Kidney capillary endothelial cell (primary cell): ENCODE measurements at regions not wholly inside any gene's neighbourhood (a gene's known extent, or its start where the extent isn't known, plus 50 kb on each side); places are given as distances from the start of the nearest gene placed in this dataset.
A peak's percentile ranks its signal among the peaks of the same experiment; 100 is the strongest.

ENCODE experiments used
- DNase-seq: peaks from one replicate; pipeline ENCODE4 v3.0.0-alpha.2; 2018; ENCODE audit warnings: low spot score

DNA sequence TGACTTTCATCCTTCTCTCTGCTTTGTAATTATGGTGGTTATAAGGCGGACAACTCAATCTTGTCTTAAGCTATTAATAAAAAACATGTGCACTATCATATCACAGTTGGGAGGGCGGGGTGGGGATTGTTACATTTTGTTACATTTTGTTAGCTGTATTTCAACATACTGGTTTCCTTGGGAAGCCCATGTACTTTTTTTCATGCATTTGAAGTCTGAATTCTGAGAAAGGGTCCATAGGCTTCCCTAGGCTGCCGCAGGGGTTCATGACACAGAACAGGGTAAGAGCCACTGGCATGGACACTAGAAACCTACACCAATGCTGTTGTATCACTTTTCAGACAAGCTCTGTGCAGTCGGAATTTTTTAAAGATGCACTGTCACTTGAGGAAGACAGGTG is 178.8 kb downstream of the ETS2 start:
- DNase-seq, result no peak

DNA sequence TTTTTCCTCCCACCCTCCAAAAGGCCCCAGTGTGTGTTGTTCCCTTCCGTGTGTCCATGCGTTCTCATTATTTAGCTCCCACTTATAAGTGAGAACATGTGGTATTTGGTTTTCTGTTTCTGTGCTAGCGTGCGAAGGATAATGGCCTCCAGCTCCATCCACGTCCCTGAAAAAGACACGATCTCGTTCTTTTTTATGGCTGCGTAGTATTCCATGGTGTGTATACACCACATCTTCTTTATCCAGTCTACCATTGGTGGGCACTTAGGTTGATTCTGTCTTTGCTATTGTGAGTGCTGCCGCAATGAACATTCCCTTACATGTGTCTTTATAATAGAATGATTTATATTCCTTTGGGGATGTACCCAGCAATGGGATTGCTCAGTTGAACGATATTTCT is 177.8 kb downstream of the ETS2 start:
- DNase-seq, result no peak

DNA sequence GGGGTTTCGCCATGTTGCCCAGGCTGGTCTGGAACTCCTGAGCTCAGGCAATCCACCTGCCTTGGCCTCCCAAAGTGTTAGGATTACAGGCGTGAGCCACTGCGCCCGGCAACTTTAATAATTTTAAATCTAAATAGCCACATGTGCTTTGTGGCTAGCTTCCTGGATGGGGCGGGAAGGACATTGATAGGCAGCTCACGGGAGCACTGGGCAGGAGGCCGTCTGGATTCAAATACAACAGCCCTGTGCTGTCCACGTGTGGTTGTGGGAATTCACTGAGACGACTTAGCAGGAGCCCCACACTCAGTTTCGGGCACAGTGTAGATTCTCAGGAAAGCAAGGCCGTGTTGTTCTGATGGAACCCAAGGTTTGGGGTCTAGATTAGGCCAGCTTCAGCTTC is 177.1 kb downstream of the ETS2 start:
- no peak for DNase-seq

DNA sequence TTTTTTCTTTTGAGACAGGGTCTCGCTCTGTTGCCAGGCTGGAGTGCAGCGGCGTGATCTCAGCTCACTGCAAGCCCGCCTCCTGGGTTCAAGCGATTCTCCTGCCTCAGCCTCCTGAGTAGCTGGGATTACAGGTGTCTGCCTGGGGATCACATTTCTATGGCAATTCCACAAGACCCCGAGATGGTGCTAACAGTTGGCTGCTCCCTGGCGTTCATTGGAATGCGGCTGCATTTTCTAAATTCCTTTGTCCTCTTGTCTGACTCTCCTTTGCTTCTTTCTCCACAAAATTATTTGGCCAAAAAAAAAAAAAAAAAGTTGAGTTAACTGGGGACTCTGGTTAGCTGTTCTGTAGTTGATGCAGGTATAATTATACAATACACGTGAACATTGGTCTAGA is 176.4 kb downstream of the ETS2 start:
- no peak for DNase-seq

DNA sequence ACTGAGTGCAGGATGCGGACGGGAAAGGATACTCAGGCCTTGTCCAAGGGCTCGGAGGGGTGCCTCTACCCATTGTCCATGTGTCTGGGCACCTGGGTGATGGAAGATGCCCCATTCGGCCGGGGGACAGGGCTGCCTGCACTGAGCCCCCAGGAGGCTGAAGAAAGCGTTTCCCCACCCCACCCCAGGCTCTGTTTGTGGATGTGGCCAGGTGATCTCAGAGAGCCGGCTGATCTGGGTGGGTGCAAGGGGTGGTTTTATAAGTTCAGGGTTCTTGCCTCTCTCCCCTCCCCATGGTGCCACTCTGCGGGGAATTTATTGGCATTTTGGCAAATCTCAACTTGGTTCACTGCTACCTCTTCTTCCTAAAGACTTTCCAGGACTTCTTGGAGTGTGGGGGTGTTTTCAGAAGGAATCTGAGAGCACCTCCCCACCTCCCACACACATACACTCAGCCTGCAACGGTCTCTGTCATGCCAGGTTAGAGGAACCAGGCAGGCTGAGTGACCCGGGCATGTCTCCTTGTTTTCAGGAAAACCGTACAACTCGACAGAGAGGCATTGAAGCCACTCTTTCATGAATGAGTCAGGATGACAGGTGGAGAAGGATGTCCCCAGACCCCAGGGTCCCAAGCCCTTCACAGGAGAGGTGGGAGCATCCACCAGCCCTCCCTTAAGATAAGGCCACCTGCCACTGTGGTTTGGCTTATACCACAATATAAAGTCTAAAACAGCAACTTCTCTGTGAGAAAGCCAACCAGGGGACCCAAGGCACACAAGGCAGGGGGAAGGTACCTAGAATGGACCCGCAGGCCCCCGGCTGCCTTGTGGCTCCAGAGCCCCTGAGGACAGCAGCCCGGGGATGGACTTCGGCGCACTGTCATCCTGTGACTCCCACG is 174.9 kb downstream of the ETS2 start:
- DNase-seq, result no peak

DNA sequence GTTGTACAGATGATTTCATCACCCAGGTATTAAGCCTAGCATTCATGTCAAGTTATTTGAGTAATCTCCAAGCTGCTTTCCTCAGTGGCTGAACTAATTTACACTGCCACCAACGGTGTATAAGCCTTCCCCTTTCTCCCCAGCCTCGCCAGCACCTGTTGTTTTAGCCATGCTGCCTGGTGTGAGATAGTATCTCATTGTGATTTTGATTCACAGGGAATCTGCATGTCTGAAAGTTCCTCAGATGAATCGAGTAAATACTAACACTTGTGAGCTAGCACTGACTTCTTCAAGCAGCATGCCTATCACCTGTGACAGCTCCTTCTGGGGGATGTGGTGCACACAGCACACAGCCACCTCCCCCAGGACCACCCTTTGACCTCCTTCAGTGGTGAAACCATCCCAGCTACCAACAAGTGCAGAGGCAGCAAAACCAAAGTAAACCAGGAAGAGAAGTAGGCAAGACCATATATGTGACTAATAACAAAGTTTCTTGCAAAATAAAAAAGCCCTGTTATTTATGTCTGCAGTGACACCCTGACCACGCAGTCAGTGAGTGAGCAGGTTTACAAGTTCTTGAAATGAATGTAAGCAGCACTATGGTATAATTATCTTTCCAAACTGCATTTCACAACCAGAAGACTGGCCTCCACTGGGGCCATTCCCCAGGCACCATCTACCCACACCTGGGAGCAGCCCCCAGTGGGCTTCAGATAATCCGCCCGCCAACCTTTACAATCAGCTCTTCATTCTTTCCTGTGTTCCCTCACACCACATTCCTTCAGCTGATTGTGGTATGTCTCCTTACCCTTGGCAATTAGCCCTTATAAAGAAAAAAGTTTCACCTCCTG is 173.8 kb downstream of the ETS2 start:
- no peak for DNase-seq

DNA sequence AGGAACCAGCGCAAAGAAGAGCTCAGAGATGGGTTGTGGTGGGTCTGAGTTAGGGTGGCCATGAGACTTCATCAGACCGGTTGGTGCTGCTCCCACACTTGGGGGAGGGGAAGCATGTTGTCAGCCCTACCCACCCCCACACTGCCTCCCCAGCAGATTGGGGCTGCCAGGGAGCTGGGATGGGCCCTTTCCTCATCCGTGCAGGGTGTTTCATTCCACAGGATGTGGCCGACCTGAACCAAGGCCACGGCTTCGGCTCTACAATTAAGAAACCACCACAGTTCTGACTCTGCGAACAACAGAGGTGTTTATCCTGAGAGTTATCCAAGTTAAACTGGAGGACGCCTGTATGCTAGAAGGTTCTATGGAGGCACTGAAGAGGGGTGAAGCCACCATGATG is 171.2 kb downstream of the ETS2 start:
- no peak for DNase-seq

DNA sequence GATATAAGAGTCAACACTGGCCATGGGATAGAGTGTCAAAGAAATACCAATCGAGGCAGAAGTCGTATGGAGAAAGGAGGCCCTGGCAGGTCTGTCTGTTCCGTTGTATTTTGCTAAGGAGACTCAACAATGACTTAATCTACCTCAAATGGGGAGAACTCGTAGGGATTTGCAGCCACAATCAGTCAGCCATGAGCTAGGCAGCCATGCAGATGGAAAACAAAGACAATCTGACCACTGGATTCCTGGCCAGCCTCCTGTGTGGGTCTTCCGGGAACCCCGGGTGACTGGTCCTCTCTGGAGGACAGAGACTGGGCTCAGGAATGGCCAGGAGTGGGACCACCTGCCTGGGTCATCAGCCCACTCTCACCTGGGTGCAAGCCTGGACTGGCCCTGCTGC is 167.8 kb downstream of the ETS2 start:
- DNase-seq, result no peak

DNA sequence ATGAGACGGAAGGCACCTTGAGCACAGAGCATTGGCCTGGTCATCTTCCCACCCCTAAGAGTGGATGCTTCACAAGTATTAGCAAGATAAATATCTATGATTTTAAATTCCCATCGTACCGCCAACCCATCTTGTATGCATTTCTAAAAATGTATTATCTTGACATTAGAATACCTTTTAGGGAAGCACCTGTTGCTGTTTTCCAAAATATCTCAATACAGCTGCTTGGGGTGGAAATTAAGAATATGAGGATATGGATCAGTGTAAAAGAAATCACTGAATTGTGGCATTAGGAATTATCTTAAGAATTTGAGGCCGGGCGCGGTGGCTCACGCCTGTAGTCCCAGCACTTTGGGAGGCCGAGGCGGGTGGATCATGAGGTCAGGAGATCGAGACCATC is 166.3 kb downstream of the ETS2 start:
- no peak for DNase-seq

DNA sequence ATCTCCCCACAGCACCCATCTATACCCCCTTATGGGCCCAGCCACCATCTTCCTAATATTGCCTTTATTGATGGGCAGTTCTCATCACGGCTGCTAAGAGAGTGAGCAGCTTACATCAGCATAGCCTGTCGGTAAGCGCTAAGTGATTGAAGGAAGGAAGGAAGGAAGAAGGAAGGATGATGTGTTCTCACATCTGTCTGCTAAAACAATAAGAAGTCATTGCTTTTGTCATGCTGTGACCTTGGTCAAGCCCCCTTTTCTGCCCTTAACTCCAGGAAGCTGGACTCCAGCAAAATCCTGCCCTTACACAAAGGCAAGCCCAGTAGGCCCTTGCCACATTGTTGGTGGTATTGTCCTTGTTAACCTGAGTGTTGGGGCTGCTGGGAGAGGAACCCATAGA is 165.0 kb downstream of the ETS2 start:
- peak; percentile 31 for DNase-seq

DNA sequence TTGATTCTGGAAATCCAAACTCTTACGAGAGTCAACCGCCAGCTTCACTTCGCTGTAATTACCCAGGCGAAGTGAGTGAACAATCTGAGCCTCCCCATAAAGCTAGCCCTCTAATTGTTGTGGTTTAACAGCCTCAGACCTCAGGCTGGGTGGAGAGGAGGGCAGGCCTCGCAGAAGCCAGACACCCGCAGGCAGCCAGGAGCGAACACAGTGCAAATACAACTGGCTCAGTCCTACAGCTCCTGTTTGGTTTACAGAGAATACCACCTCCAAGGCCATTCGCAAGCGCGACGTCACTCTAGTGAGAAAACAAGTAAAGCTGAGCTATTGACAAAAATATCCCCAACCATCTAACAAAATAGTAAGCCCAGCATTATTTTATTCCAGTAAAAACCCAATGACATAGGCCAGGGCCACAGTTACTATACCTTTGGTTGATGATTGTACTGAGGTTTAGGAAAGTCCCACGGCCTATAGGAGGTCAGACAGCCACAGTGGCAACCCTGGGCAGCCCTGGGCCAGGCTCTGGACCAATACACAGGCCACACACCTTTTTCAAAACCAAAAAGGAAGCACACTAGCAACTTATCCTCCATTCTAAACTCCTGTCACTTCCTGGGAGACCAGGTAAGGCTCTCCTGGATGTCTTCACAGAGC is 163.3 kb downstream of the ETS2 start:
- no peak for DNase-seq

DNA sequence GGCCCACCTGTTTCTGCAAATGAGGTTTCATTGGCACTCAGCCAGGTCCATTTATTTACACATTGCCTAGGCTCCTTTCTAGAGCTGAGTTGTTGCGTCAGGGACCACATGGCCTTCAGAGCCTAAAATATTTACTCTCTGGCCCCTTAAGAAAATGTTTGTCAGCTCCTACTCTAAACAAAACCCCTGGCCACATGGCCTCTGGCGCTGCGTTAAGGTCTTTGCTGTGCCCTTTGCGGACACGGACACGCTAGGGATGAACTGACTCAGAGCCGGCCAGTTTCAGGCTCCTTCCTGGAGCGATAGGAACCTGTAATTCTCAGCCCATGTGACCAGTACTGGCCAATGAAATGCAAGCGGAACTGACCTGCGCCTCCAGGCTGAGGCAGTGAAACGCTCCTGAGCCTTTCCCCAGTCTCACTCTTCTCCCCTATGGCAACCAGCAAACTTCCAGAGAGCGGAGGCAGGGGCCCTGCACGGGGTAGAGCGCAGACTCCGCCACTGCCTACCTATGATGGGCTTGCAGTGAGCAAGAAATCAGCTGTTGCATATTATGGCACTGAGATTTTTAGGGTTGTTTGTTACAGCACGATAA is 160.3 kb downstream of the ETS2 start:
- no peak for DNase-seq

DNA sequence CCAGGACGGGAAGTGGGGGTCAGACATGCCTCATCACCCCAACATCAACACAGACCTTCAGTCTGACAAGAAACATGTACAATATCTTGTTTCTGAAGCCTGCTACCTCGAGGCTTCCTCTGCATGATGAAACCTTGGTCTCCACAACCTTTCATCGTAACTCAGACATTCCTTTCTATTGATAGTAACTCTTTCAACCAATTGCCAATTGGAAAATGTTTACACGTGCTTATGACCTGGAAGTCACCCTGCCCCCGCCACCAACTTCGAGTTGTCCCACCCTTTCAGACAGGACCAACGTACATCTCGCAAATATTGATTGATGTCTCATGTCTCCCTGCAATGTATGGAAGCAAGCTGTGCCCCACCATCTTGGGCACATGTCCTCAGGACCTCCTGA is 159.5 kb downstream of the ETS2 start:
- no peak for DNase-seq

DNA sequence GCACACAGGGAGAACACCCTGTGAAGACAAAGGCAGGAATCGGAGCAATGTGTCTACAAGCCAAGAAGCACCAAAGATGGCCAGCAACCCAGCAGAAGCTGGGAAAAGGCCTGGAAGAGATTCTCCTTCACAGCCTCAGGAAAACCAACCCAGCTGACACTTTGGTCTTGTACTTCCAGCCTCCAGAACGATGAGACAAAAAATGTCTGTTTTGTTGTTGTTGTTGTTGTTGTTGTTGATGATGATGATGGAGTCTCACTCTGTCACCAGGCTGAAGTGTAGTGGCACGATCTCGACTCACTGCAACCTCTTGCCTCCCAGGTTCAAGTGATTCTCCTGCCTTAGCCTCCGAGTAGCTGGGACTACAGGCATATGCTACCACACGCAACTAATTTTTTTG is 157.3 kb downstream of the ETS2 start:
- no peak for DNase-seq

DNA sequence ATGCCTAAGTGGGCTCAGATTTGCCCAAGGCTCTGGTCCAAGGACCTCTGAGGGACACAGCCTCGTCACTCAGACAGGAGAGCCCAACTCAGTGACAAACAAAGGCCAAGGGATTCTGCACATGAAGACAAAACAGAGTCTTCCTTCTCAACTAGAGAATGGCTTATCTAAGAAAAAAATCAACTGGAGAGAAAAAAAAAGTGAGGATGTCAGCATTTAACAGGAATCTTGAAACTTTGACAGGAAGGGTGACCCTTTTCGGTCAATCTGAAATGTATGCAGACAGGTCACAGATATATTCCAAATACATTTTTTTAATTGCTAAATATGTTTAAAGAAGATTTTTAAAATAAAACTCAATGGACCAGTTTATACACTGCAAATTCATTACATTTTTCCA is 154.5 kb downstream of the ETS2 start:
- DNase-seq, result no peak

DNA sequence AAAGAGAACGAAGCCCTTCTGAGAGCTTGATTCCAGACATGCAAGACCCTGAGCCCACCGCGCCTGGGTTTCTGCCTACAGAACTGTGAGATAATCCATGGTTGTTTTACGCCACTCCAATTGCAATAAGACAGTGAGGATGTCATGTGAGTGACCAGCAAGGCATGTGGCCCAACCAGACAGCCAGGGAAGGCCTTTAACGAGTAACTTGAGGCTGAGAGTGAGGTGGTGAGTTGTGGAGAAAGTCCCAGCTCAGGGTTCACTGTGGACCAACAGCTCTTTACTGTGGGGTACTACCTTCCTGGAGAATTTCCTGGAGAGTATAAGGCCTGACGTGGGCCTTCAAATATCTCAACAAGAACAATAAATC is 153.9 kb downstream of the ETS2 start:
- no peak for DNase-seq

DNA sequence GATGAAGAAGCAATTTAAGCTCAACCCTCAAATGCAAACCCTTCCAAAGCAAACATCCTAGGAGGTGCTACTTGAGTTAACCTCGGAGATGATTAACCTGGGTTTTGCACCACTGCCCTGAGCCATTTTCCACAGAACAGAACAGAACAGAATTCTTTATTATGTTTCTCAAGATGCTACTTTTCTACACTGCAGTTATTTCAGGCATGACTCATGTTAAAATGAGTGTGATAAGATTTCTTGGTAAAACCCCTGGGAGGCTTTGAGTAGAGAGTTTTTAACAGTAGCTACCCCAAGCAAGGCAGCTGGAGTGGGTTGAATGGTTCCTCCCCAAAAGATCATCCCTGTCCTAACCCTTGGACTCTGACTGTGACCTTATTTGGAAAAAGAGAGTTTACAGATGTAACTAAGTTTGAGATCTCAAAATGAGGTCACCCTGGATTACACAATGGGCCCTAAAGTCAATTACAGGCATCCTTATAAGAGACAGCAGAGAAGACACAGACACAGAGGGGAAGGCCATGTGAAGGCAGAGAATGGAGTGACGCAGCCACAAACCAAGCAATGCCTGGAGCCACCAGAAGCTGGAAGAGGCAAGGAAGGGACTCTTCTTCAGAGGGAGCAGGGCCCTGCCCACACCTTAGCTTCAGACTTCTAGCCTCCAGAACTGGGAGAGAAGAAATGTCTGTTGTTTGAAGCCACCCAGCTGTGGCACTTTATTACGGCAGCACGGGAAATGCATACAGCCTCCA is 153.4 kb downstream of the ETS2 start:
- no peak for DNase-seq

DNA sequence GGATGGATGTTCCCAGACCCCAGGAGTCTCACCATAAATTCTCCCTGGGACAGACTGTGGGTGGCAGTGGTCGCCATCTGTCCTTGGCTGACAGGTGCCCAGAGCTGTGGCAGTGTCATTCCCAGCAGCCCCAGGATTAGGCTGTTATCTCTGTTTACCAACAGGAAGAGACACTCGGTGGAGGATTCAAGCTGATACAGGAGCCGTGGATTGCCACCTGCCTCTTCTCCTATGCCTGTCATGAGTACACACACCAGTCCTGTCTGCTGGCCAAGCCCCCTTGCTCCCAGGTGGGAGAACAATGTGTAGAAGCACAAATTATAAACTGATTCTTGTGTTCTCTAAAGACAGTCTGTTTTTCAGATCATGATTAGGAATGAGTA is 152.6 kb downstream of the ETS2 start:
- DNase-seq, result no peak

DNA sequence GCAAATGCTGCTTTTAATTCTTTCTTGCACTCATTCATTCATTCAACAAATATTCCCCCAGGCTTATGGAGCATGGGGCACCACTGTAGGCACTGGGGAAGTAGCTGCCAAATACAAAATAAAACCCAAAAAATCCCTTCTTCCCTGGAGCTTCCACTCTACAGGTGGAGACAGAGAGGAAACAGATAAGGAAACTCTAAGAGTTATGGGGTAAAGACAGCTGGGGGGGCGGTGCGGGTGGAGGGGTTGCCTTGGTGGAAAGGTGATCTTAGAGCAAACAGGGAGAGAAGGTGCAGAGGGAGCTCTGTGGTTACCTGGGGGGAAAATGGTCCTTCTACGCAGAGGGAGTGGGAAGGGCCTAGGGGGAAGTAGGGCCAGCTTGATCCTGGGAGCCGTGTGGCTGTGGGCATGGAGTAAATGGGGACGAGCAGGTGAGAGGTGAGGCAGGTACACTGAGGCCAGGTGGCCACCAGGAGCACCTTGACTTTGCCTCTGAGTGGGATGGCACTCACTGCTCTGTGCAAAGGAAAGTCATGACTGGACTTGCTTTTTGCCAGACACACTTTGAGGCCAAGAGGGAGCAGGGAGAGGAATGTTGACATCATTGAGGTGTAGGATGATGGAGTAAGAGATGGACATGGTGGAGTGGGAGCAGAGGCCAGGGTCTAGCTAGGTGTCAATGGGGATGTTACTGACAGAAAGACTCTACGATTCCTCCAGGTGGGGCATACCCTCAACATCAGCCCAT is 152.0 kb downstream of the ETS2 start:
- DNase-seq, result no peak

DNA sequence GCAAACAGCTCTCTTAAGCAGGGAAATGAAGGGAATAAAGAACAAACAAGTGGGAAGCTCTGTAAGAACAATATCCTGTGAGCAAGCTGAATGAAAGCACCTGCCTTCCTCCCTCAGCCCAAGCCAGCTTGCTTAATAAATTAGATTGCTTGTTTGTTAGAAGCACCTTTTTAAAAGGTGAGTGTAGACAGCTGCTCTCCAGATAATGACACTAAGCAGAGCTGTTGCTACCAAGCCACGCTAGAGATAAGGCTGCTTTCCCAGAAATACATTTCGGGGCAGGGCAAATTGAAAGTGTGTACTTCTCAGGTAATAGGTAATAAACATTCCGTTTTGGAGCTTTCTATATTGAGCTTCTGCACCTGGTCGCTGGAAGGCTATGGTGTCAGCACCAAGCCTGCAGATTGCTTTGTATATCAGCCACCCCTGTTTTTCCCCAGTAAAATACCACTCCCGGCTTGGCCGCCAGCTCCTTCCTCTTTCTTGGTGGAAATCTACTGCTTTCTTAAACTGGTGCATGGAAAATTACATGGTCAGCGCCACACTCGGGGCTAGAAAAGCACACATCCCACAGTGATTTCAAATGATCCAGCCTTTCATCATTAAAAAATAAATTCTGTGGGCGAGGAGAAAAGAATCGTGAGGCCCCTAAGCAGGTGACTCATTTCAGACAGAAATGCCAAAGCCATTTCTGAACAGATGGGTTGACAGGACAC is 151.3 kb downstream of the ETS2 start:
- no peak for DNase-seq

DNA sequence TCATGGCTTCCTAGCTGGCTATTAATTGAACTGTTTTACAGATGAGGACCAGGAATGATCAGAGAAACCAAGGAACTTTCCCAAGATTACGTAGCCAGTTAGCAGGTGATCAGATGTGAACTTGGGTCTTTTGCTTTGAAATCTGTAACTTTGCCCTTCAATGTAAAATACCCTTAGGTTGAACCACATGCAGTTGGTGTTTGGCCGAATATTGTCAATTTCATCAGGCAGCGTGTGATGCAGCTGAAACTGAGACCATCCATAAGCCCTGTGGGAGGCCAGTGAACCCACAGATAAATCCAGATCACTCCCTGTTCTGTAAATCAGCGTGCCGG is 150.8 kb downstream of the ETS2 start:
- no peak for DNase-seq
